MM.1S (cell line): ENCODE measurements at regions not wholly inside any gene's neighbourhood (a gene's known extent, or its start where the extent isn't known, plus 50 kb on each side); places are given as distances from the start of the nearest gene placed in this dataset.

Experiments
- DNase-seq: peaks from one replicate; pipeline ENCODE4 v3.0.0-alpha.2; 2015
- H2AFZ ChIP-seq: fragments of 300-600 bp; sonication (generic); 2 replicates; pipeline ENCODE4 v1.6.0; 2016; ENCODE audit warnings: antibody characterized with exemption, low read length
- H3F3A ChIP-seq: fragments of 300-600 bp; sonication (generic); 2 replicates; pipeline ENCODE4 v1.6.1; 2016; ENCODE audit warnings: mild to moderate bottlenecking, antibody characterized with exemption, low read length, moderate library complexity, mixed read lengths; ENCODE audit not compliant: insufficient read depth
- H3K27ac ChIP-seq: fragments of 300-600 bp; sonication (generic); 2 replicates; pipeline ENCODE4 v1.5.1; 2016; ENCODE audit warnings: mild to moderate bottlenecking, low read length
- H3K27me3 ChIP-seq: fragments of 300-600 bp; sonication (generic); replicated peaks from 2 replicates; pipeline ENCODE4 v1.6.0; 2016; ENCODE audit warnings: low read length; ENCODE audit not compliant: insufficient read depth
- H3K36me3 ChIP-seq: fragments of 300-600 bp; sonication (generic); replicated peaks from 2 replicates; pipeline ENCODE4 v1.6.1; 2016; ENCODE audit warnings: mild to moderate bottlenecking, low read length, mixed read lengths; ENCODE audit not compliant: insufficient read depth
- H3K4me1 ChIP-seq: fragments of 300-600 bp; sonication (generic); 2 replicates; pipeline ENCODE4 v1.6.1; 2016; ENCODE audit warnings: low read length, mixed read lengths
- H3K4me2 ChIP-seq: fragments of 300-600 bp; sonication (generic); 2 replicates; pipeline ENCODE4 v1.6.0; 2016; ENCODE audit warnings: low read depth, low read length
- H3K4me3 ChIP-seq: fragments of 300-600 bp; sonication (generic); 2 replicates; pipeline ENCODE4 v1.5.1; 2016; ENCODE audit warnings: low read length, mixed read lengths
- H3K79me2 ChIP-seq: fragments of 300-600 bp; sonication (generic); 2 replicates; pipeline ENCODE4 v1.6.1; 2016; ENCODE audit warnings: mixed run types, low read length, mixed read lengths
- H3K9ac ChIP-seq: fragments of 300-600 bp; sonication (generic); 2 replicates; pipeline ENCODE4 v1.6.1; 2016; ENCODE audit warnings: low read length, mixed read lengths
- H3K9me2 ChIP-seq: fragments of 300-600 bp; sonication (generic); replicated peaks from 2 replicates; pipeline ENCODE4 v1.6.1; 2016; ENCODE audit warnings: mild to moderate bottlenecking, low read length, mixed read lengths; ENCODE audit not compliant: insufficient read depth
- H3K9me3 ChIP-seq: fragments of 300-600 bp; sonication (generic); replicated peaks from 2 replicates; pipeline ENCODE4 v1.6.1; 2016; ENCODE audit warnings: mild to moderate bottlenecking, low read length, mixed read lengths; ENCODE audit not compliant: insufficient read depth
- H4K20me1 ChIP-seq: fragments of 300-600 bp; sonication (generic); 2 replicates; pipeline ENCODE4 v1.6.1; 2016; ENCODE audit warnings: mild to moderate bottlenecking, low read length, moderate library complexity, mixed read lengths; ENCODE audit not compliant: insufficient read depth
- EZH2 ChIP-seq: fragments of 300-600 bp; sonication (generic); optimal IDR thresholded peaks from 2 replicates; pipeline ENCODE3; 2017; ENCODE audit warnings: low read depth, mild to moderate bottlenecking, antibody characterized with exemption, low read length, mixed read lengths
- EZH2phosphoT487 ChIP-seq: fragments of 300-600 bp; sonication (generic); IDR thresholded peaks from 2 replicates; pipeline ENCODE4 v1.6.1; 2018; ENCODE audit warnings: antibody characterized with exemption, low read length
- TF ChIP-seq, protein P1 (sequence below): fragments of 300-600 bp; sonication (generic); IDR thresholded peaks from 2 replicates; pipeline ENCODE4 v1.5.1; 2016; ENCODE audit warnings: antibody characterized with exemption, low read length, mixed read lengths

DNA sequence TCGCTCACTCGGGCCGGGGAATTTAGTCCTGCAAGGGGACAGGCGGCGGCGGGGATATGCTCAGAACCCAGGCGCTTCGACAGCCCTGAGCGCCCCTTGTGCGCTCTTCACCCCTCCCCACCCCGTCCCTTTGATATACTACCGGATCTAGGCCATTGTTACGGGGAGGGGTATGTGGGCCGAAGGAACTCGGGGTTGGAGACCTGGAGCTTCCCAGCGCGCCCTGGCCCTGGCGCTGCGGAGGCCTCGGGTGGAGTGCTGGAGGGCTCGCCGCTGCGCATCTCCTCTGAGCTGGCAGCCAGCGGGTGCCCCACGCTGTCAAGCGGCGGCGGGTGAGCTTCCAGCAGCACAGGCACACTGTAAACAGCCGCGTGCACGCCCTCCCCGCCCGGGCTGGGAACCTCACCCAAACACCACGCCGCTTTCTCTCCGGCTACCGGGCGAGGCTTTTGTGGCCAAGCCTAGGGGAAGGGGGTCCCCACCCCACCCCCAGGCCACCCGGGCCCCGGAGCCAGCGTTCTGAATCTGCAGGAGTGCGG lies 54.5 kb upstream of the BCOR start:
- Histone ChIP-seq H4K20me1 (no peaks in the 10 kb centered on the region), H3K27ac (no peak overlapping the region), H3K4me1 (no peaks in the 10 kb centered on the region), H3K79me2 (no peaks in the 10 kb centered on the region), H3K27me3 (no peaks in the 10 kb centered on the region), H2AFZ (no peak overlapping the region), H3K4me2 (no peak overlapping the region), H3F3A (peaks cover 3% of the 10 kb centered on the region; the same call in 1 of the 2 replicates), H3K9me3 (no peaks in the 10 kb centered on the region), H3K9me2 (no peaks in the 10 kb centered on the region), H3K36me3 (no peaks in the 10 kb centered on the region), H3K9ac (no peak overlapping the region), H3K4me3 (no peak overlapping the region)
- no peak for DNase-seq
- TF ChIP-seq EZH2 (no peak), EZH2phosphoT487 (no peak)
- TF ChIP-seq, protein P1, sequence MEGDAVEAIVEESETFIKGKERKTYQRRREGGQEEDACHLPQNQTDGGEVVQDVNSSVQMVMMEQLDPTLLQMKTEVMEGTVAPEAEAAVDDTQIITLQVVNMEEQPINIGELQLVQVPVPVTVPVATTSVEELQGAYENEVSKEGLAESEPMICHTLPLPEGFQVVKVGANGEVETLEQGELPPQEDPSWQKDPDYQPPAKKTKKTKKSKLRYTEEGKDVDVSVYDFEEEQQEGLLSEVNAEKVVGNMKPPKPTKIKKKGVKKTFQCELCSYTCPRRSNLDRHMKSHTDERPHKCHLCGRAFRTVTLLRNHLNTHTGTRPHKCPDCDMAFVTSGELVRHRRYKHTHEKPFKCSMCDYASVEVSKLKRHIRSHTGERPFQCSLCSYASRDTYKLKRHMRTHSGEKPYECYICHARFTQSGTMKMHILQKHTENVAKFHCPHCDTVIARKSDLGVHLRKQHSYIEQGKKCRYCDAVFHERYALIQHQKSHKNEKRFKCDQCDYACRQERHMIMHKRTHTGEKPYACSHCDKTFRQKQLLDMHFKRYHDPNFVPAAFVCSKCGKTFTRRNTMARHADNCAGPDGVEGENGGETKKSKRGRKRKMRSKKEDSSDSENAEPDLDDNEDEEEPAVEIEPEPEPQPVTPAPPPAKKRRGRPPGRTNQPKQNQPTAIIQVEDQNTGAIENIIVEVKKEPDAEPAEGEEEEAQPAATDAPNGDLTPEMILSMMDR: no peak

DNA sequence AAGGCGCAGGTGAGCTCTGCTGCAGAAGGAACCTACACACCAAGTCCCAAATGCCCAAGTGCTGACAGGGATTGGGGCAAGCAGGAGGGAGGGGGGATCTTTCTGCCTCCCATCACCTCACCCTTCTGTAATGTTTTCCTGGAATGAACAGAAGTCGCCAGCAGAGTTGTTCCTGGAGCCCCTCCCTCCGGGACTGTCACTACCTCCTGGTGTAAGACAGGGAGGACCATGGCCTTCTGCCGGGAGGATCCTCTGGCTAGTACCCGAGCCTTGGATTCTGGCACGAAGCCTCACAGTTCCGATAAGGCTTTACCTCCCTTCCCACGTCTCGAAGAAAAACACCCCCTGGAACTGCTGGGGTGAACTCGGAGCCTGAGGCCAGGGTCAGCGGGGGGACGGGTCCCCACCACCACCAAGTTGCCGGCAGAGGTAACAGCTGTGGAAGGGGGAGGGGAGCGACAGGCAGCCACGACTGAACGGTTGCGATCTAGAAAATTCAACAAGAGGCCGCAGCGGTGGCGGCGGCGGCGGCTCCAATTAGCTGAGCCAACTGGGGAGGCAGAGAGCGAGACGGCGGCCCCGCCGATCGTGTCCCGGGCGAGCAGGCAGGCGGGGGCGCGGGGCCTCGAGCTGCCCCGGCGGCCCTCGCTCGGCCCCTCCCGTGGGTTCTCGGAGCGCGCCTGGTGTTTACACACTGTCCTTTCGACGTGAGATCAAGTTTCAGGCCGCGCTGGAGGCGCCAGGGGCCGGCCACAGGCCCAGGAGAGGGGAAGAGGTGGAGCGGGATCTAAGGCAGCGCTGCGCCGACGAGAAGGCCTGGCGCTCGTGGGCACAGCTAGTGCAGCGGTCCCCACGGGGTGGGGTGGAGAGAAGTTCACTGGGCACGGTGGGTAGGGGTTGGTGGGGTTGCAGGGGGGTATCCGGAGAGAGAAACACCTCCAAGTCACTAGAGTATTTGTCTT lies 53.7 kb upstream of the BCOR start:
- Histone ChIP-seq H3K36me3 (no peaks in the 10 kb centered on the region), H3K4me2 (no peak overlapping the region), H3K4me1 (no peaks in the 10 kb centered on the region), H4K20me1 (no peaks in the 10 kb centered on the region), H3K9ac (no peak overlapping the region), H3K9me2 (no peaks in the 10 kb centered on the region), H3K4me3 (no peak overlapping the region), H3F3A (no peaks in the 10 kb centered on the region), H3K79me2 (no peaks in the 10 kb centered on the region), H2AFZ (no peak overlapping the region), H3K27me3 (no peaks in the 10 kb centered on the region), H3K9me3 (no peaks in the 10 kb centered on the region), H3K27ac (no peak overlapping the region)
- no peak for DNase-seq
- TF ChIP-seq EZH2 (no peak), EZH2phosphoT487 (no peak)
- TF ChIP-seq, protein P1: no peak

DNA sequence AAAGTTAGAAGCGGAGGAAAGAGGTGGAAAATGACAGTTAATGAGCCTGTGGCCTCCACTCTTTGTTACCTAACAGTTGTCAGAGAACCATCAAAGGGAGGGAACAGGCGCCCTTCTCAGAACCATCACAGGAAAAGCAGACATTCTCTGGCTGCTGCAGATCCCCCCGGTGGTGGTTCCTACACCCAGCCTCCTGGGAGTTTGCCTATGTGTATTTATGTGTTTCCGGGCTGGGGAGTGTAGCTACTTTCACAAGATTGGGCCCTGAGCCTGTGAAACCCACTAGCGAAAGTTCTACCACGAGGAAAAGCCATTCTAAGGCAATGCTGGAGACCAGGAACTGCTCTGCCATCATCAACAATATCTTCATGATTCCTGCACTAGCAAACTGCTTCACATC lies 52.7 kb upstream of the BCOR start:
- Histone ChIP-seq H2AFZ (no peak overlapping the region), H3K4me1 (no peaks in the 10 kb centered on the region), H3K36me3 (no peaks in the 10 kb centered on the region), H3K27me3 (no peaks in the 10 kb centered on the region), H3K9me2 (no peaks in the 10 kb centered on the region), H3K27ac (no peak overlapping the region), H4K20me1 (no peaks in the 10 kb centered on the region), H3K4me3 (no peak overlapping the region), H3K9me3 (no peaks in the 10 kb centered on the region), H3K9ac (no peak overlapping the region), H3K79me2 (no peaks in the 10 kb centered on the region), H3F3A (no peaks in the 10 kb centered on the region), H3K4me2 (no peak overlapping the region)
- TF ChIP-seq, protein P1: no peak
- TF ChIP-seq EZH2phosphoT487 (no peak), EZH2 (no peak)
- DNase-seq: no peak
